ENCODE measurements at regions not wholly inside any gene's neighbourhood (a gene's known extent, or its start where the extent isn't known, plus 50 kb on each side); places are given as distances from the start of the nearest gene placed in this dataset.

GRCh38 chr10:121048749-121049148, 197.6 kb downstream of the WDR11 start:
- H3K27ac ChIP-seq (ENCODE audit: control insufficient read depth, insufficient read depth, low read length) = no peak overlapping the region
- no peaks in the 10 kb centered on the region for H3K79me2 ChIP-seq (ENCODE audit: control insufficient read depth, insufficient read depth, low read length)
- H3K4me2 ChIP-seq (ENCODE audit: control insufficient read depth, extremely low read depth, insufficient read depth, low read depth, low read length) = no peak overlapping the region
- no peaks in the 10 kb centered on the region for H3K27me3 ChIP-seq (ENCODE audit: control insufficient read depth, extremely low read depth, insufficient read depth, low read length)
- no peaks in the 10 kb centered on the region for H3K9me3 ChIP-seq (ENCODE audit: control insufficient read depth, low read depth, low read length)
- FAIRE-seq (no peak), DNase-seq (ENCODE audit: low read depth, low spot score) (no peak)
- H3K4me1 ChIP-seq (ENCODE audit: control insufficient read depth, extremely low read depth, insufficient read depth, low read length) = no peaks in the 10 kb centered on the region
- no peaks in the 10 kb centered on the region for H3K36me3 ChIP-seq (ENCODE audit: control insufficient read depth in 2 of 2, extremely low read depth in 1 of 2, insufficient read depth in 2 of 2, low read length in 2 of 2)
- H2AFZ ChIP-seq (ENCODE audit: control insufficient read depth, low read length) = no peak overlapping the region
- H3K9ac ChIP-seq (ENCODE audit: control insufficient read depth, extremely low read depth, insufficient read depth, low read length) = no peak overlapping the region
- no peak overlapping the region for H3K4me3 ChIP-seq (ENCODE audit: control insufficient read depth in 2 of 3, extremely low read depth in 1 of 3, insufficient read depth in 2 of 3, low read depth in 1 of 3, low read length in 3 of 3)
- H3K9me1 ChIP-seq (ENCODE audit: control insufficient read depth, extremely low read depth, insufficient read depth, low read length) = no peaks in the 10 kb centered on the region
- TF ChIP-seq EZH2 (IDR thresholded peaks at IDR 0.05; ENCODE audit: low read length) = no peak
- TF ChIP-seq, protein P1, sequence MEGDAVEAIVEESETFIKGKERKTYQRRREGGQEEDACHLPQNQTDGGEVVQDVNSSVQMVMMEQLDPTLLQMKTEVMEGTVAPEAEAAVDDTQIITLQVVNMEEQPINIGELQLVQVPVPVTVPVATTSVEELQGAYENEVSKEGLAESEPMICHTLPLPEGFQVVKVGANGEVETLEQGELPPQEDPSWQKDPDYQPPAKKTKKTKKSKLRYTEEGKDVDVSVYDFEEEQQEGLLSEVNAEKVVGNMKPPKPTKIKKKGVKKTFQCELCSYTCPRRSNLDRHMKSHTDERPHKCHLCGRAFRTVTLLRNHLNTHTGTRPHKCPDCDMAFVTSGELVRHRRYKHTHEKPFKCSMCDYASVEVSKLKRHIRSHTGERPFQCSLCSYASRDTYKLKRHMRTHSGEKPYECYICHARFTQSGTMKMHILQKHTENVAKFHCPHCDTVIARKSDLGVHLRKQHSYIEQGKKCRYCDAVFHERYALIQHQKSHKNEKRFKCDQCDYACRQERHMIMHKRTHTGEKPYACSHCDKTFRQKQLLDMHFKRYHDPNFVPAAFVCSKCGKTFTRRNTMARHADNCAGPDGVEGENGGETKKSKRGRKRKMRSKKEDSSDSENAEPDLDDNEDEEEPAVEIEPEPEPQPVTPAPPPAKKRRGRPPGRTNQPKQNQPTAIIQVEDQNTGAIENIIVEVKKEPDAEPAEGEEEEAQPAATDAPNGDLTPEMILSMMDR (optimal IDR thresholded peaks at IDR 0.05 in 1 of 3, IDR thresholded peaks at IDR 0.05 in 1 of 3, conservative IDR thresholded peaks at IDR 0.05 in 1 of 3; ENCODE audit: extremely low read depth in 1 of 3, insufficient read depth in 2 of 3, low read length in 3 of 3) = no peak
- no peaks in the 10 kb centered on the region for H4K20me1 ChIP-seq (ENCODE audit: control insufficient read depth, extremely low read depth, insufficient read depth, low read length)
- dilution Hi-C loops (cut with MboI; ENCODE audit: extremely low pct_ligation_motif_present, low sequenced_read_pairs) = no loop called here

- Histone ChIP-seq H3K4me1 (ENCODE audit: control insufficient read depth, extremely low read depth, insufficient read depth, low read length) (no peaks in the 10 kb centered on the region), H3K79me2 (ENCODE audit: control insufficient read depth, insufficient read depth, low read length) (no peaks in the 10 kb centered on the region), H3K36me3 (ENCODE audit: control insufficient read depth in 2 of 2, extremely low read depth in 1 of 2, insufficient read depth in 2 of 2, low read length in 2 of 2) (no peaks in the 10 kb centered on the region), H3K4me2 (ENCODE audit: control insufficient read depth, extremely low read depth, insufficient read depth, low read depth, low read length) (no peak overlapping the region), H3K9me3 (ENCODE audit: control insufficient read depth, low read depth, low read length) (no peaks in the 10 kb centered on the region), H3K27ac (ENCODE audit: control insufficient read depth, insufficient read depth, low read length) (no peak overlapping the region), H2AFZ (ENCODE audit: control insufficient read depth, low read length) (no peak overlapping the region), H3K9me1 (ENCODE audit: control insufficient read depth, extremely low read depth, insufficient read depth, low read length) (no peaks in the 10 kb centered on the region), H3K27me3 (ENCODE audit: control insufficient read depth, extremely low read depth, insufficient read depth, low read length) (no peaks in the 10 kb centered on the region), H3K9ac (ENCODE audit: control insufficient read depth, extremely low read depth, insufficient read depth, low read length) (no peak overlapping the region), H4K20me1 (ENCODE audit: control insufficient read depth, extremely low read depth, insufficient read depth, low read length) (no peaks in the 10 kb centered on the region), H3K4me3 (ENCODE audit: control insufficient read depth in 2 of 3, extremely low read depth in 1 of 3, insufficient read depth in 2 of 3, low read depth in 1 of 3, low read length in 3 of 3) (no peak overlapping the region)
- DNase-seq (ENCODE audit: low read depth, low spot score) = no peak
- no peak for FAIRE-seq
- TF ChIP-seq, protein P1 (optimal IDR thresholded peaks at IDR 0.05 in 1 of 3, IDR thresholded peaks at IDR 0.05 in 1 of 3, conservative IDR thresholded peaks at IDR 0.05 in 1 of 3; ENCODE audit: extremely low read depth in 1 of 3, insufficient read depth in 2 of 3, low read length in 3 of 3) = no peak
- TF ChIP-seq EZH2 (IDR thresholded peaks at IDR 0.05; ENCODE audit: low read length) = no peak
- dilution Hi-C loops (cut with MboI; ENCODE audit: extremely low pct_ligation_motif_present, low sequenced_read_pairs) = no loop called here
These were observed 198.3 kb downstream of the WDR11 start for GRCh38 chr10:121049489-121049888.
